GM23248 (cell line): ENCODE measurements at regions not wholly inside any gene's neighbourhood (a gene's known extent, or its start where the extent isn't known, plus 50 kb on each side); places are given as distances from the start of the nearest gene placed in this dataset.

Experiments used
- DNase-seq: peaks from one replicate; pipeline ENCODE4 v3.0.0-alpha.2; 2015
- H2AFZ ChIP-seq: fragments of 200-600 bp; sonication (generic); 2 replicates; pipeline ENCODE4 v1.6.1; 2016; ENCODE audit warnings: antibody characterized with exemption
- H3F3A ChIP-seq: fragments of 200-600 bp; sonication (generic); 2 replicates; pipeline ENCODE4 v1.6.1; 2016; ENCODE audit warnings: mild to moderate bottlenecking, antibody characterized with exemption, mixed run types; ENCODE audit not compliant: insufficient read depth
- H3K27ac ChIP-seq: fragments of 200-600 bp; sonication (generic); 2 replicates; pipeline ENCODE4 v1.5.1; 2016; ENCODE audit warnings: mild to moderate bottlenecking
- H3K27me3 ChIP-seq: fragments of 200-600 bp; sonication (generic); replicated peaks from 2 replicates; pipeline ENCODE4 v1.6.1; 2016; ENCODE audit warnings: mild to moderate bottlenecking; ENCODE audit not compliant: insufficient read depth
- H3K36me3 ChIP-seq: fragments of 200-600 bp; sonication (generic); 2 replicates; pipeline ENCODE4 v1.6.1; 2016; ENCODE audit warnings: low read depth, mild to moderate bottlenecking
- H3K4me1 ChIP-seq: fragments of 200-600 bp; sonication (generic); 2 replicates; pipeline ENCODE4 v1.6.1; 2016; ENCODE audit warnings: mild to moderate bottlenecking; ENCODE audit not compliant: insufficient read depth
- H3K4me2 ChIP-seq: fragments of 200-600 bp; sonication (generic); one replicate; pipeline ENCODE4 v1.6.1; 2016; ENCODE audit warnings: mild to moderate bottlenecking; ENCODE audit not compliant: unreplicated experiment
- H3K4me3 ChIP-seq: fragments of 200-600 bp; sonication (generic); 2 replicates; pipeline ENCODE4 v1.5.1; 2016; ENCODE audit warnings: mild to moderate bottlenecking
- H3K79me2 ChIP-seq: fragments of 200-600 bp; sonication (generic); 2 replicates; pipeline ENCODE4 v1.6.1; 2016; ENCODE audit warnings: mild to moderate bottlenecking; ENCODE audit not compliant: insufficient read depth
- H3K9ac ChIP-seq: fragments of 200-600 bp; sonication (generic); 2 replicates; pipeline ENCODE4 v1.6.1; 2016; ENCODE audit warnings: mild to moderate bottlenecking
- H3K9me2 ChIP-seq: fragments of 200-600 bp; sonication (generic); 2 replicates; pipeline ENCODE4 v1.6.1; 2016; ENCODE audit warnings: mixed run types, mild to moderate bottlenecking, moderate library complexity; ENCODE audit not compliant: insufficient read depth
- H3K9me3 ChIP-seq: fragments of 200-600 bp; sonication (generic); one replicate; pipeline ENCODE4 v1.6.1; 2017; ENCODE audit warnings: low read depth
- H4K20me1 ChIP-seq: fragments of 200-600 bp; sonication (generic); 2 replicates; pipeline ENCODE4 v1.6.0; 2016; ENCODE audit not compliant: insufficient read depth
- EZH2 ChIP-seq: fragments of 200-600 bp; sonication (generic); IDR thresholded peaks from 2 replicates; pipeline ENCODE4 v1.6.1; 2018; ENCODE audit warnings: antibody characterized with exemption, mild to moderate bottlenecking; ENCODE audit not compliant: insufficient read depth, poor library complexity, severe bottlenecking
- EZH2phosphoT487 ChIP-seq: fragments of 200-600 bp; sonication (generic); IDR thresholded peaks from 2 replicates; pipeline ENCODE4 v1.6.1; 2018; ENCODE audit warnings: antibody characterized with exemption, moderate library complexity, mild to moderate bottlenecking, low read depth; ENCODE audit not compliant: insufficient read depth
- WGBS, 2 experiments: methylation state at CpG; one replicate each; pipeline ENCODE4 v1.1.6; 2015 to 2017; ENCODE audit warnings: low lambda C conversion rate in 2 of 2, low coverage in 1 of 2; ENCODE audit errors: missing lambda C conversion rate in 2 of 2; 5-methylcytosine and 5-hydroxymethylcytosine counted together
- in situ Hi-C: fragments of 300-500 bp; cut with MboI; formaldehyde crosslinking; loops from 2 replicates; pipeline ENCODE4 v1.15.0; 2020

GRCh38 chr5:172549696-172550095 lies 91.4 kb upstream of the NEURL1B start:
- Histone ChIP-seq H3F3A (no peaks in the 10 kb centered on the region), H3K79me2 (no peaks in the 10 kb centered on the region), H4K20me1 (no peaks in the 10 kb centered on the region), H3K9ac (no peak overlapping the region), H3K9me3 (no peaks in the 10 kb centered on the region), H3K4me3 (no peak overlapping the region), H3K4me2 (no peak overlapping the region), H3K4me1 (no peaks in the 10 kb centered on the region), H3K36me3 (no peaks in the 10 kb centered on the region), H3K27me3 (peaks cover 65% of the 10 kb centered on the region), H2AFZ (no peak overlapping the region), H3K9me2 (no peaks in the 10 kb centered on the region), H3K27ac (no peak overlapping the region)
- DNase-seq = no peak
- TF ChIP-seq EZH2 (no peak), EZH2phosphoT487 (no peak)
- WGBS, 2 experiments = 80 to 82% methylated on average over 13 of the region's 13 CpGs
- in situ Hi-C loops = no loop called here

GRCh38 chr5:172548981-172549687 lies 91.9 kb upstream of the NEURL1B start:
- no peaks in the 10 kb centered on the region for H3F3A ChIP-seq
- no peaks in the 10 kb centered on the region for H3K36me3 ChIP-seq
- H3K27ac ChIP-seq = no peak overlapping the region
- WGBS, 2 experiments = 66 to 76% methylated on average over 14 of the region's 14 CpGs
- no peak for DNase-seq
- no peak overlapping the region for H3K9ac ChIP-seq
- in situ Hi-C loops = no loop called here
- H3K9me2 ChIP-seq = no peaks in the 10 kb centered on the region
- H2AFZ ChIP-seq = no peak overlapping the region
- H3K27me3 ChIP-seq = peaks cover 65% of the 10 kb centered on the region
- no peak overlapping the region for H3K4me3 ChIP-seq
- H3K79me2 ChIP-seq = no peaks in the 10 kb centered on the region
- H3K9me3 ChIP-seq = no peaks in the 10 kb centered on the region
- H3K4me1 ChIP-seq = no peaks in the 10 kb centered on the region
- TF ChIP-seq EZH2phosphoT487 = no peak
- TF ChIP-seq EZH2 = no peak
- H4K20me1 ChIP-seq = no peaks in the 10 kb centered on the region
- H3K4me2 ChIP-seq = no peak overlapping the region

GRCh38 chr5:172548311-172548731 lies 92.7 kb upstream of the NEURL1B start:
- Histone ChIP-seq H2AFZ (no peak overlapping the region), H3K4me2 (no peak overlapping the region), H4K20me1 (no peaks in the 10 kb centered on the region), H3K9ac (no peak overlapping the region), H3K79me2 (no peaks in the 10 kb centered on the region), H3K27ac (no peak overlapping the region), H3K4me1 (no peaks in the 10 kb centered on the region), H3K9me2 (no peaks in the 10 kb centered on the region), H3K4me3 (no peak overlapping the region), H3F3A (no peaks in the 10 kb centered on the region), H3K36me3 (no peaks in the 10 kb centered on the region), H3K27me3 (peaks cover 57% of the 10 kb centered on the region), H3K9me3 (no peaks in the 10 kb centered on the region)
- DNase-seq = no peak
- WGBS, 2 experiments = 33 to 48% methylated on average over 6 of the region's 6 CpGs
- in situ Hi-C loops = no loop called here
- TF ChIP-seq EZH2 (no peak), EZH2phosphoT487 (no peak)

- no peak for DNase-seq
- no peak overlapping the region for H3K9ac ChIP-seq
- H3K27ac ChIP-seq = no peak overlapping the region
- H3K36me3 ChIP-seq = no peaks in the 10 kb centered on the region
- 42 to 55% methylated on average over 5 of the region's 5 CpGs for WGBS, 2 experiments
- no peaks in the 10 kb centered on the region for H3F3A ChIP-seq
- H3K4me1 ChIP-seq = no peaks in the 10 kb centered on the region
- H3K9me2 ChIP-seq = no peaks in the 10 kb centered on the region
- H3K9me3 ChIP-seq = no peaks in the 10 kb centered on the region
- TF ChIP-seq EZH2phosphoT487 (no peak), EZH2 (no peak)
- H3K4me3 ChIP-seq = no peak overlapping the region
- H4K20me1 ChIP-seq = no peaks in the 10 kb centered on the region
- no peak overlapping the region for H2AFZ ChIP-seq
- H3K79me2 ChIP-seq = no peaks in the 10 kb centered on the region
- H3K27me3 ChIP-seq = peaks cover 63% of the 10 kb centered on the region
- no peak overlapping the region for H3K4me2 ChIP-seq
- in situ Hi-C loops = no loop called here
These were observed 91.9 kb upstream of the SH3PXD2B start for GRCh38 chr5:172546196-172546595.
